GM21360 (cell line): ENCODE measurements at regions not wholly inside any gene's neighbourhood (a gene's known extent, or its start where the extent isn't known, plus 50 kb on each side); places are given as distances from the start of the nearest gene placed in this dataset.

Source experiments
- ATAC-seq: cut with Tn5 transposase; IDR thresholded peaks from one replicate; pipeline ENCODE4 v1.9.1; 2021; ENCODE audit warnings: mild to moderate bottlenecking, moderate library complexity; ENCODE audit not compliant: unreplicated experiment

DNA sequence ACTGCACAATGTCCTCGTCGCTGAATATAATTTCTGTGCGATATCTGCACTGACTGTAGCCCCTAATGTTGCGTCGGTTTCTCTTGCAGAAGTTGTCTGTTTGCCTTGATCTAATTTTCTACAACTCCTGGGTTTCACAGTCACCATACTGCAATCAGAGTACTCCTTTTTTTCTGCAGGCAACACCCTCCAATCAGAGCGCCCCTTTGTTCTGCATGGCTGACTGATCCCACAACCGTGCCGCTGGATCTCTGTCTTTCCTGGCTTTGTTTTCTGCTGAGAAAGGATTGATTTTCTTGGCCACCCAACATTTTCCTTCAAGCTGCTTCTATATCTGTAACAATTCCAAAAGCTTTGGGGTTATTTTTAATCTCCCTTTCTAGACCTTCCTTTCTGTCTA is 182.2 kb upstream of the SMARCA2 start:
- ATAC-seq, result no peak

- peak; percentile 77 for ATAC-seq
These were observed 177.6 kb upstream of the SMARCA2 start for GRCh38 chr9:1837453-1838084.

DNA sequence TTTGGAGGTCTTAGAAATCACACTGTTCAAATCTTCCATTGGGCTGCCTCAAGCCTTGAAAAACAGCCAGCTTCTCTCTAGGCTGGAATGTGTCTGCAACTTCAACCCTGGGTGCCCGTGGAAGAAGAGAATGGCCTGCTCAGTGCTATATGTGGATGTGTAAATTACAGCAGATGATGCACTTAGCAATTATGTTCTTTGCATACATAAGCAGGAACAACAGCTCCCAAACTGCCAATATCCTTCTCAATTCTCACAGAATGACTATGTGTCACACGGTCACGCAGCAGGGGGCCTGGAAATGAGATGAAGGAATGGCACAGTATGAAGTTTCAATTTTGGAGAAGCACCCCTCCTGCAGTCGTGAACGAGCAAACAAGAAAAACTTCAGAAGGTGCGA is 175.2 kb upstream of the SMARCA2 start:
- ATAC-seq, result no peak

GRCh38 chr9:1845425-1845824 is 169.7 kb upstream of the SMARCA2 start:
- no peak for ATAC-seq

GRCh38 chr9:1855726-1856125 is 159.4 kb upstream of the SMARCA2 start:
- ATAC-seq, result no peak

DNA sequence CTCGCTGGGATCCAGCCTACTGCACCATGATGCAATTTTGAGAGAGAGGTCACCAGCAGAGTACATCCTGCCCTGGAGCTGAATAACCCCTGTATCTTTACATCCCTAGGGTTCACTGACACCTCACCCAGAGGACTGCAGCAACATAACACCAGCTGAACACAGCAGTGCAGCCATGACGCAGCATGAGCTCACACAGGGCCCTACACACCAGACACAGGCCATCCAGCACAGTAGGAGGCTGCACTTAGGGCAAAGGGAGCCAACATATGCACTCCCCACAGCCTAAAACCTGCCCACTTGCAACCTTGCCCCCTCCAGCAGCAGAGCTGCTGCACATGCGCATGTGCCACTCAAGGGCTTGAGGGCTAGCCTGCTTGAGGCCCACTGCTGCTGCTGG is 157.3 kb upstream of the SMARCA2 start:
- ATAC-seq, result no peak

DNA sequence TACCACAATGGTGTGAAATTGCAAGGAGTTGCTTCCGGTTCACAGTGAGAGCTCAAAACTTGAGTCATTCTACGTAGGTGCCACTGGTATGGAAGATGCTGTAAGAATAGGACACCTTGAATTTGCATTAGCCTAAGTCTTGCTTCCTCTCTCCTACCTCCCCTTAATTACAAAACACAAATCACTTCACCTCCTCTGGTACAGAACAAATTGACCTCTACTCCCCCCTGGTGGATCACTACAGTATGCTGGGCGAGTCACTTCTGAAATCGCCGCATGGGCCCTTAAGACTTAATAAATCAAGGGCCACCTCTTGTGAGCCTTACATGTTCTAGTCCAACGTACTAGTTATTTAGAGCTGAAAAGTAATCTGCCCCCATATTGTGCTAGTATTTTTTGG is 145.3 kb upstream of the SMARCA2 start:
- ATAC-seq, result peak; percentile 91

GRCh38 chr9:1870915-1871314 is 144.2 kb upstream of the SMARCA2 start:
- no peak for ATAC-seq

- no peak for ATAC-seq
These were observed 143.3 kb upstream of the SMARCA2 start for GRCh38 chr9:1871626-1872419.

DNA sequence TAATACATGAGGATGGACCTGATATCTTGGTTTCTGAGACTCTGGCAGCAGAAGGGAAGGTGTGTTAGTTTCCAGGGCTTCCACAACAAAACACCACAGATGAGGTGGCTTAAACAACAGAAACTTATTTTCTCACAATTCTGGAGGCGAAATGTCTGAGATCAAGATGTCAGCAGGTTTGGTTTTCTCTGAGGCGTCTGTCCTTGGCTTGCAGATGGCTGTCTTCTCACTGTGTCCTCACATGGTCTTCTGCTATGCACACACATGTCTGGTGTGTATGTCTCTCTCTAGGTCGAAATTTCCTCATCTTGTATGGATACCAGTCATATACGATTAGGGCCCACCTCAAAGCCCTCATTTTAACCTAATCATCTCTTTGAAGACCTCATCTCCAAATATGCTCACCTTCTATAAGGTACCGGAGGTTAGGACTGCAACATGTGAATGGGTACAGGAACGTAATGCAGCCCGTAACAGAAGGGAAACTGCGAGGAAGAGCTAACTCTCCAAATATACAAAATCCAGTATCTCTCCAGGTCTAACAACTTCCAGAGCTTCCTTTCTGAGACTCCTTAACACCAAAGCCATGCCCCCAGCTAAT is 139.8 kb upstream of the SMARCA2 start:
- ATAC-seq, result no peak

GRCh38 chr9:1875921-1876448 is 139.2 kb upstream of the SMARCA2 start:
- peak; percentile 59 for ATAC-seq

- no peak for ATAC-seq
These were observed 138.2 kb upstream of the SMARCA2 start for GRCh38 chr9:1876891-1877496.

GRCh38 chr9:1877951-1878350 is 137.2 kb upstream of the SMARCA2 start:
- ATAC-seq, result no peak

DNA sequence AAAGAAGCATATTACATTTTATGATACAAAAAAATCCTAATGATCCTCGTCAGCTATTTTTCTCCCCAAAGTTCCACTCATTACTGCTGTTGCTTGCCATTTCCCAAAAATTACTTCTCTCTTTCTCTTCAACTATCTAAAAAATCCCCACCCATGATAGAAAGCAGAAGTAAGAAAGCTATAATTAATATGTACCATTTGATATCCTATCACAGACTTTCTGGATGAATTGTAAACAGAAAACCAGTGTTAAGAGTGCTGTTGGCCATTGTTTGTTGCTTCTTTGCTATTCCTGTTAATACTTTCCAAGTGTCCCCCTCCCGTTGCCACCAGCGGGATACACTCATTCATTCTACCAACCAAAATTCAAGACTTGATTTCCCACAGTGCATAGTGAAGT is 136.3 kb upstream of the SMARCA2 start:
- no peak for ATAC-seq

DNA sequence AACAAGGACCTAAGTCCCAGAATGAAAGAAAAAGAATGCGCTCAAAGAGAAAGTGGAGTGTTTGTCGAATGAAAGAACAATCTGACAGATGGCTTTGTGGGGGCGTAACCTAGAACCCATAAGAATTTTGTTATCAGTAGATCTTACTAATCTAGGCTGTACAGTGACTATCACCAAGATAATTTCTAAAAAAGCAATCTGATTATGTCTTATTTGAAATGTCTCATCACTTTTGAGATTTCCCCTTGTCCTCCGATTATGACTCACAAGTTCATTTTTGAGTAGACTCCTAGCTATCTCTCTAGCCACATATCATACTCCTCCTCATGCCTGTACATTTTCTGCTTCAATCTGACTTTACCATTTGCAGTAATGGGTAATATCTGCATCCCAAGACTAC is 135.6 kb upstream of the SMARCA2 start:
- ATAC-seq, result peak; percentile 43

GRCh38 chr9:1880038-1880565 is 135.0 kb upstream of the SMARCA2 start:
- ATAC-seq, result no peak

GRCh38 chr9:1881708-1882295 is 133.3 kb upstream of the SMARCA2 start:
- ATAC-seq, result no peak

DNA sequence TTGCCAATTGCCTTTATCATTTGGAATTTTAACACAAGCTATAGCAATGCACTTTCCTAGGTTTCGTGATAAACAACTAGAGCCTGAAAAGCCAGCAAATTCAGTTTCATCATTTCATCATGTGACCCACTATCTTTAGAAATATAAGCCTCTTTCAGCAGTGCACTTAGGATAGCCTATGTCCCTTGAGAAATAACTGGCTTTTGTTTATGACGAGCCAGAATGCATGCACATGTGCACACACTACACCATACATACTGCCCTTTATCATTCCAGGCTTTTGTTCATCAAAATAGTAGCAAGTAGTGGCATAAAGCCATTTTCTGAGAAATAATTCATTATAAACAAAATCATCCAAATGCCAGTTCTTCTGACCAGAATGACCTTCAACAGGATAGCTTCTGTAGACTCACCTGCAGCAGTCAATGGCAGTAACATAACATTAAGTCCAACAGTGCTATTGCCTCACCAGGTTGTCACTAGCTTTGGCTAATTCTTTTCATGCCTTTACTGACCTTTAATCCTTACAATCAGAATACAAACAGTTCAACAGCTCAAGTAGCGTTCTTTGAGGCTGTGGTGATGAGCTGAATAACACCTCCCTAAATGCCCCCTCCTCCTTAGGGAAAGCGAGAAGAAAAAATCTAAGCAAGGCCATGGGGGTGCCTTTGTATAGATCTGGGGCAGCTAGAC is 132.3 kb upstream of the SMARCA2 start:
- ATAC-seq, result no peak

DNA sequence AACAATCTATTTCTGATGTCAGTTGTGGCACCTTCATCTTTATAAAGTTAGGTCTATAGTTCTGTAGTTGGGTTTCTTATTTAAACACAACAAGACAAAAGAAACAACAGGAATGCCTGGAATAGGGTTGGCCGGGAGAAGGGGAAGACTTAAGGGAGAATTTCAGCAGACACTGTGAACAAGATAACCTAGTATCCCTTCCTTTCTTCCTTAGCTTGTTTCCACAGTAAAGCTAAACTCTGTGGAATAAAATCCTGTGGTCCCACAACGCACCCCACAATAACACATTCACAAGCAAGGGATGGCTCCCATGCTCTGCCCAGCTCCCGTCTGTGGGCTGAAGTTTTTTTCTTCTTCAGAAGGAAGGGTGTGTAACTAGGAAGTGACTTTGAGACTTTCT is 124.9 kb upstream of the SMARCA2 start:
- ATAC-seq, result no peak

- no peak for ATAC-seq
These were observed 124.3 kb upstream of the SMARCA2 start for GRCh38 chr9:1890816-1891215.
